Spleen (tissue), 7 donors: ENCODE measurements at regions not wholly inside any gene's neighbourhood (a gene's known extent, or its start where the extent isn't known, plus 50 kb on each side); places are given as distances from the start of the nearest gene placed in this dataset.

ENCODE experiments used
- POLR2AphosphoS5 ChIP-seq, 3 donors: sonication (generic); formaldehyde crosslinking; IDR thresholded peaks; one replicate each; pipeline ENCODE4 v1.5.1; 2017; ENCODE audit warnings: antibody characterized with exemption in 3 of 3
- TF ChIP-seq, protein P1 (sequence below), 11 experiments: fragments of 200-600 bp in 7 of 11; fragments of 450-650 bp in 4 of 11; sonication (generic) in 4 of 11; IDR thresholded peaks in 8 of 11; conservative IDR thresholded peaks in 3 of 11; 1 replicate in 7 of 11; 2 replicates in 4 of 11; pipeline versions ENCODE4 v1.4.0 to v1.8.0; 2016 to 2021; ENCODE audit warnings: antibody characterized with exemption in 11 of 11, inconsistent platforms in 4 of 11, mild to moderate bottlenecking in 1 of 11
- donor health status: DM: no; HTN: no; CAD: no; lungs with moderate emphysema.
- donor health status: DM: no; HTN: no; CAD: no.
- donor health status: DM: no; HTN: no; CAD: no.

GRCh38 chr18:65352186-65352585, 398.6 kb upstream of the CDH7 start:
- TF ChIP-seq, protein P1, sequence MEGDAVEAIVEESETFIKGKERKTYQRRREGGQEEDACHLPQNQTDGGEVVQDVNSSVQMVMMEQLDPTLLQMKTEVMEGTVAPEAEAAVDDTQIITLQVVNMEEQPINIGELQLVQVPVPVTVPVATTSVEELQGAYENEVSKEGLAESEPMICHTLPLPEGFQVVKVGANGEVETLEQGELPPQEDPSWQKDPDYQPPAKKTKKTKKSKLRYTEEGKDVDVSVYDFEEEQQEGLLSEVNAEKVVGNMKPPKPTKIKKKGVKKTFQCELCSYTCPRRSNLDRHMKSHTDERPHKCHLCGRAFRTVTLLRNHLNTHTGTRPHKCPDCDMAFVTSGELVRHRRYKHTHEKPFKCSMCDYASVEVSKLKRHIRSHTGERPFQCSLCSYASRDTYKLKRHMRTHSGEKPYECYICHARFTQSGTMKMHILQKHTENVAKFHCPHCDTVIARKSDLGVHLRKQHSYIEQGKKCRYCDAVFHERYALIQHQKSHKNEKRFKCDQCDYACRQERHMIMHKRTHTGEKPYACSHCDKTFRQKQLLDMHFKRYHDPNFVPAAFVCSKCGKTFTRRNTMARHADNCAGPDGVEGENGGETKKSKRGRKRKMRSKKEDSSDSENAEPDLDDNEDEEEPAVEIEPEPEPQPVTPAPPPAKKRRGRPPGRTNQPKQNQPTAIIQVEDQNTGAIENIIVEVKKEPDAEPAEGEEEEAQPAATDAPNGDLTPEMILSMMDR (IDR thresholded peaks at IDR 0.05 in 8 of 11, conservative IDR thresholded peaks at IDR 0.05 in 3 of 11), result no peak
- TF ChIP-seq POLR2AphosphoS5 (IDR thresholded peaks at IDR 0.05), result no peak
